ENCODE measurements at regions not wholly inside any gene's neighbourhood (a gene's known extent, or its start where the extent isn't known, plus 50 kb on each side); places are given as distances from the start of the nearest gene placed in this dataset.

GRCh38 chr7:81430761-81431160, 339.1 kb downstream of the HGF start:
- TF ChIP-seq NFE2L2 (conservative IDR thresholded peaks at IDR 0.05; ENCODE audit: low read length) (no peak), HES2 (IDR thresholded peaks at IDR 0.05) (no peak), CBX2 (IDR thresholded peaks at IDR 0.05; ENCODE audit: borderline replicate concordance, low read depth) (no peak), NPAS2 (CRISPR knock-in tag; IDR thresholded peaks at IDR 0.05; ENCODE audit: borderline replicate concordance) (no peak), MAFK (IDR thresholded peaks at IDR 0.05; ENCODE audit: partially characterized antibody) (no peak), ESRRA (IDR thresholded peaks at IDR 0.05; ENCODE audit: borderline replicate concordance, low read length) (no peak), HOXB13 (CRISPR knock-in tag; IDR thresholded peaks at IDR 0.05; ENCODE audit: low read depth) (no peak), HMGXB4 (CRISPR knock-in tag; IDR thresholded peaks at IDR 0.05; ENCODE audit: borderline replicate concordance) (no peak), CBX8 (IDR thresholded peaks at IDR 0.05) (no peak), RFX5 (IDR thresholded peaks at IDR 0.05) (no peak), KDM1A (IDR thresholded peaks at IDR 0.05; ENCODE audit: low read depth) (no peak)
- TF ChIP-seq, protein P1, sequence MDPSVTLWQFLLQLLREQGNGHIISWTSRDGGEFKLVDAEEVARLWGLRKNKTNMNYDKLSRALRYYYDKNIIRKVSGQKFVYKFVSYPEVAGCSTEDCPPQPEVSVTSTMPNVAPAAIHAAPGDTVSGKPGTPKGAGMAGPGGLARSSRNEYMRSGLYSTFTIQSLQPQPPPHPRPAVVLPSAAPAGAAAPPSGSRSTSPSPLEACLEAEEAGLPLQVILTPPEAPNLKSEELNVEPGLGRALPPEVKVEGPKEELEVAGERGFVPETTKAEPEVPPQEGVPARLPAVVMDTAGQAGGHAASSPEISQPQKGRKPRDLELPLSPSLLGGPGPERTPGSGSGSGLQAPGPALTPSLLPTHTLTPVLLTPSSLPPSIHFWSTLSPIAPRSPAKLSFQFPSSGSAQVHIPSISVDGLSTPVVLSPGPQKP (IDR thresholded peaks at IDR 0.05; ENCODE audit: low read depth, low read length) = no peak
- WGBS (ENCODE audit: missing lambda C conversion rate) = 97% methylated on average over 1 of the region's 1 CpG
- CTCF ChIA-PET = interaction anchor here (0.6 to 1.2 kb wide), 3 partner anchors 11 to 28 kb away, joined by 3 to 4 read pairs (median 3); no protein-coding TSS in a partner anchor

GRCh38 chr7:81430150-81430549, 339.7 kb downstream of the HGF start:
- Histone ChIP-seq H3K9me3 (no peaks in the 10 kb centered on the region), H3K27ac (no peak overlapping the region), H3K4me2 (no peak overlapping the region), H3K4me1 (no peaks in the 10 kb centered on the region), H3K4me3 (no peak overlapping the region)
- DNase-seq (ENCODE audit: low read depth in 1 of 2, low spot score in 1 of 2) = no peak
- no peak for FAIRE-seq
- ChIA-PET CTCF (interaction anchor here (0.6 to 1.2 kb wide), 2 partner anchors 12 to 27 kb away, joined by 3 read pairs; no protein-coding TSS in a partner anchor), POLR2A (no interaction called here)
- 85% methylated on average over 6 of the region's 6 CpGs for WGBS (ENCODE audit: missing lambda C conversion rate)
- no peak for ATAC-seq
- TF ChIP-seq CBX8 (IDR thresholded peaks at IDR 0.05) (no peak), RAD21 (conservative IDR thresholded peaks at IDR 0.05 in 1 of 2, IDR thresholded peaks at IDR 0.05 in 1 of 2) (no peak), SMC3 (IDR thresholded peaks at IDR 0.05) (no peak), MAZ (IDR thresholded peaks at IDR 0.05; ENCODE audit: borderline replicate concordance, low read depth, low read length) (no peak), JUNB (IDR thresholded peaks at IDR 0.05) (no peak), GATA3 (IDR thresholded peaks at IDR 0.05; ENCODE audit: borderline replicate concordance) (no peak), HMGXB4 (CRISPR knock-in tag; IDR thresholded peaks at IDR 0.05; ENCODE audit: borderline replicate concordance) (no peak), SREBF2 (IDR thresholded peaks at IDR 0.05) (no peak), ZC3H11A (IDR thresholded peaks at IDR 0.05) (no peak), CHD4 (IDR thresholded peaks at IDR 0.05; ENCODE audit: borderline replicate concordance) (no peak), MYC (IDR thresholded peaks at IDR 0.05; ENCODE audit: borderline replicate concordance, low read length) (no peak), HDAC2 (IDR thresholded peaks at IDR 0.05) (no peak), ATOH8 (CRISPR knock-in tag; IDR thresholded peaks at IDR 0.05; ENCODE audit: low read depth) (no peak), BCL3 (IDR thresholded peaks at IDR 0.05) (no peak), POLR2AphosphoS2 (conservative IDR thresholded peaks at IDR 0.05; ENCODE audit: low read length) (no peak), BHLHE40 (IDR thresholded peaks at IDR 0.05; ENCODE audit: low read depth, low read length) (no peak)
- TF ChIP-seq, protein P2, sequence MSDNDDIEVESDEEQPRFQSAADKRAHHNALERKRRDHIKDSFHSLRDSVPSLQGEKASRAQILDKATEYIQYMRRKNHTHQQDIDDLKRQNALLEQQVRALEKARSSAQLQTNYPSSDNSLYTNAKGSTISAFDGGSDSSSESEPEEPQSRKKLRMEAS (IDR thresholded peaks at IDR 0.05) = no peak

More at GRCh38 chr7:81430761-81431160, 339.1 kb downstream of the HGF start:
- H3K9me3 ChIP-seq = no peaks in the 10 kb centered on the region
- FAIRE-seq = no peak
- no peak overlapping the region for H3K4me2 ChIP-seq
- POLR2A ChIA-PET = no interaction called here
- H3K4me1 ChIP-seq = no peaks in the 10 kb centered on the region
- no peak overlapping the region for H3K4me3 ChIP-seq
- no peak for ATAC-seq
- no peak overlapping the region for H3K27ac ChIP-seq
- DNase-seq (ENCODE audit: low read depth in 1 of 2, low spot score in 1 of 2) = no peak
